ENCODE measurements at regions not wholly inside any gene's neighbourhood (a gene's known extent, or its start where the extent isn't known, plus 50 kb on each side); places are given as distances from the start of the nearest gene placed in this dataset.
"Not testable (repeated sequence)": the region's sequence is repeated elsewhere in the genome, so short reads cannot be mapped to it uniquely, and the experiment has no call there.

- no peaks in the 10 kb centered on the region for H3K4me1 ChIP-seq (ENCODE audit: control insufficient read depth in 4 of 4, insufficient read depth in 4 of 4, low read length in 3 of 4)
- H3K9me3 ChIP-seq (ENCODE audit: control insufficient read depth in 4 of 4, low read length in 3 of 4): no peaks in the 10 kb centered on the region
- no peak overlapping the region for H3K9ac ChIP-seq (ENCODE audit: low read depth in 1 of 2, low read length in 2 of 2)
- H3K36me3 ChIP-seq (ENCODE audit: control insufficient read depth in 4 of 4, insufficient read depth in 3 of 4, low read depth in 1 of 4, low read length in 3 of 4): no peaks in the 10 kb centered on the region
- H3K4me3 ChIP-seq (ENCODE audit: low read depth in 1 of 3, low read length in 3 of 3): no peak overlapping the region
- 77% methylated on average over 5 of the region's 5 CpGs for WGBS
- no peak for DNase-seq (ENCODE audit: low spot score)
- H3K27me3 ChIP-seq (ENCODE audit: control insufficient read depth in 4 of 4, insufficient read depth in 4 of 4, low read length in 3 of 4): no peaks in the 10 kb centered on the region
- no peak overlapping the region for H3K27ac ChIP-seq (ENCODE audit: low read depth in 1 of 2, low read length in 2 of 2)
- TF ChIP-seq RAD21 (IDR thresholded peaks at IDR 0.05): no peak
- no peak for TF ChIP-seq RXRA (IDR thresholded peaks at IDR 0.05)
- no peak for TF ChIP-seq SP1 (IDR thresholded peaks at IDR 0.05)
- TF ChIP-seq HNF4G (IDR thresholded peaks at IDR 0.05): no peak
- TF ChIP-seq FOXA2 (IDR thresholded peaks at IDR 0.05): no peak
- TF ChIP-seq FOXA1 (IDR thresholded peaks at IDR 0.05): no peak
- TF ChIP-seq ZBTB33 (IDR thresholded peaks at IDR 0.05): no peak
- TF ChIP-seq CTCF (IDR thresholded peaks at IDR 0.05; ENCODE audit: low read depth, low read length, missing input control): no peak
- TF ChIP-seq TAF1 (conservative IDR thresholded peaks at IDR 0.05): no peak
- no peak for TF ChIP-seq MAX (IDR thresholded peaks at IDR 0.05)
- TF ChIP-seq GABPA (IDR thresholded peaks at IDR 0.05 in 1 of 2, conservative IDR thresholded peaks at IDR 0.05 in 1 of 2): no peak
- TF ChIP-seq NR2F2 (IDR thresholded peaks at IDR 0.05): no peak
- no peak for TF ChIP-seq HNF4A (conservative IDR thresholded peaks at IDR 0.05)
- TF ChIP-seq YY1 (IDR thresholded peaks at IDR 0.05): no peak
- no peak for TF ChIP-seq ATF3 (IDR thresholded peaks at IDR 0.05)
- TF ChIP-seq EGR1 (IDR thresholded peaks at IDR 0.05; ENCODE audit: low read depth in 2 of 2): no peak
Observed at GRCh38 chr11:114956566-114956965, 278.2 kb downstream of the NXPE2 start.

- no peaks in the 10 kb centered on the region for H3K9me3 ChIP-seq (ENCODE audit: control insufficient read depth in 4 of 4, low read length in 3 of 4)
- no peaks in the 10 kb centered on the region for H3K27me3 ChIP-seq (ENCODE audit: control insufficient read depth in 4 of 4, insufficient read depth in 4 of 4, low read length in 3 of 4)
- TF ChIP-seq ZBTB33 (IDR thresholded peaks at IDR 0.05) (no peak), CTCF (IDR thresholded peaks at IDR 0.05; ENCODE audit: low read depth, low read length, missing input control) (no peak), TAF1 (conservative IDR thresholded peaks at IDR 0.05) (no peak), YY1 (IDR thresholded peaks at IDR 0.05) (no peak), RXRA (IDR thresholded peaks at IDR 0.05) (no peak)
- WGBS: 61% methylated on average over 8 of the region's 8 CpGs
- no peak overlapping the region for H3K4me3 ChIP-seq (ENCODE audit: low read depth in 1 of 3, low read length in 3 of 3)
- DNase-seq (ENCODE audit: low spot score): no peak
- no peaks in the 10 kb centered on the region for H3K4me1 ChIP-seq (ENCODE audit: control insufficient read depth in 4 of 4, insufficient read depth in 4 of 4, low read length in 3 of 4)
- H3K36me3 ChIP-seq (ENCODE audit: control insufficient read depth in 4 of 4, insufficient read depth in 3 of 4, low read depth in 1 of 4, low read length in 3 of 4): no peaks in the 10 kb centered on the region
- no peak overlapping the region for H3K9ac ChIP-seq (ENCODE audit: low read depth in 1 of 2, low read length in 2 of 2)
- H3K27ac ChIP-seq (ENCODE audit: low read depth in 1 of 2, low read length in 2 of 2): no peak overlapping the region
Observed at GRCh38 chr11:114959953-114960505, 281.7 kb downstream of the NXPE2 start.

- H3K27ac ChIP-seq (ENCODE audit: low read depth in 1 of 2, low read length in 2 of 2); H3K9ac ChIP-seq (ENCODE audit: low read depth in 1 of 2, low read length in 2 of 2); H3K27me3 ChIP-seq (ENCODE audit: control insufficient read depth in 4 of 4, insufficient read depth in 4 of 4, low read length in 3 of 4); H3K4me1 ChIP-seq (ENCODE audit: control insufficient read depth in 4 of 4, insufficient read depth in 4 of 4, low read length in 3 of 4); DNase-seq (ENCODE audit: low spot score); H3K9me3 ChIP-seq (ENCODE audit: control insufficient read depth in 4 of 4, low read length in 3 of 4); H3K4me3 ChIP-seq (ENCODE audit: low read depth in 1 of 3, low read length in 3 of 3); H3K36me3 ChIP-seq (ENCODE audit: control insufficient read depth in 4 of 4, insufficient read depth in 3 of 4, low read depth in 1 of 4, low read length in 3 of 4): not testable (repeated sequence)
- WGBS: 93% methylated on average over 12 of the region's 21 CpGs
Observed at GRCh38 chr11:114960819-114961218, 282.5 kb downstream of the NXPE2 start.
